HepG2 (cell line): ENCODE measurements at regions not wholly inside any gene's neighbourhood (a gene's known extent, or its start where the extent isn't known, plus 50 kb on each side); places are given as distances from the start of the nearest gene placed in this dataset.

ENCODE experiments used
- ATAC-seq: fragments of 200-7000 bp; cut with Tn5 transposase; 3 replicates; pipeline ENCODE4 v1.9.1; 2020; ENCODE audit warnings: mild to moderate bottlenecking, moderate library complexity
- BruUV-seq: library from RNA; stranded (reverse); fragments of 400-500 nt; replicated peaks from 2 replicates; lab custom pipeline; 2021; lab: Mats Ljungman, UMichigan
- CTCF ChIA-PET: fragments of 300-600 bp; formaldehyde crosslinking; extraction: SDS; loops from one replicate; lab custom pipeline; 2021; ENCODE audit warnings: low total read pairs, inconsistent platforms, low intra/inter-chr PET ratio; lab: Yijun Ruan, JAX
- POLR2A ChIA-PET: fragments of 350-600 bp; sonication (Branson Sonifier 250); formaldehyde crosslinking; loops from one replicate; lab custom pipeline; 2020; ENCODE audit warnings: antibody characterized with exemption, inconsistent platforms; lab: Yijun Ruan, JAX
- DNase-seq: peaks from one replicate; pipeline ENCODE4 v3.0.0-alpha.2; 2015; ENCODE audit warnings: low spot score
- FAIRE-seq: peaks from 3 replicates; lab custom pipeline; 2011; peaks lifted over from hg19 to GRCh38; lab: Jason Lieb, UNC
- H2AFZ ChIP-seq: one replicate; pipeline ENCODE4 v1.6.1; 2011; ENCODE audit warnings: low read length, inconsistent platforms
- H3K27ac ChIP-seq: fragments of 300-600 bp; 3 replicates; pipeline ENCODE4 v1.8.0; 2011; ENCODE audit warnings: mixed run types, mild to moderate bottlenecking, mixed read lengths, low read length, inconsistent platforms; ENCODE audit not compliant: insufficient read depth; ENCODE audit errors: extremely low read length
- H3K27me3 ChIP-seq, 2 experiments: fragments of 200-600 bp in 1 of 2; 2 replicates in 1 of 2; 3 replicates in 1 of 2; pipeline versions ENCODE4 v1.6.0 to v1.8.0; 2011; ENCODE audit warnings: low read length in 2 of 2, mild to moderate bottlenecking in 2 of 2, moderate library complexity in 2 of 2, inconsistent platforms in 1 of 2; ENCODE audit not compliant: insufficient read depth in 2 of 2, control insufficient read depth in 1 of 2
- H3K36me3 ChIP-seq, 2 experiments: fragments of 200-600 bp in 1 of 2; replicated peaks in 1 of 2; 2 replicates in 1 of 2; 3 replicates in 1 of 2; pipeline versions ENCODE4 v1.5.1 to v1.8.0; 2011; ENCODE audit warnings: low read length in 2 of 2, inconsistent platforms in 1 of 2; ENCODE audit not compliant: insufficient read depth in 2 of 2, control insufficient read depth in 1 of 2
- H3K4me1 ChIP-seq: 2 replicates; pipeline ENCODE4 v1.5.1; 2012; ENCODE audit warnings: low read length, inconsistent platforms; ENCODE audit not compliant: insufficient read depth
- H3K4me2 ChIP-seq: 2 replicates; pipeline ENCODE4 v1.6.0; 2011; ENCODE audit warnings: low read depth, low read length, inconsistent platforms
- H3K4me3 ChIP-seq, 3 experiments: fragments of 200-600 bp in 1 of 3; sonication (generic), shearing (Covaris generic) in 1 of 3; replicated peaks in 1 of 3; 2 replicates each; pipeline ENCODE4 v1.5.1; 2011 to 2016; ENCODE audit warnings: low read length in 3 of 3, inconsistent platforms in 2 of 3, low read depth in 2 of 3, mild to moderate bottlenecking in 2 of 3, control low read depth in 1 of 3, mixed read lengths in 1 of 3; ENCODE audit not compliant: insufficient read depth in 1 of 3
- H3K79me2 ChIP-seq: one replicate; pipeline ENCODE4 v1.6.1; 2011; ENCODE audit warnings: low read length, inconsistent platforms; ENCODE audit not compliant: insufficient read depth
- H3K9ac ChIP-seq: 2 replicates; pipeline ENCODE4 v1.6.0; 2011; ENCODE audit warnings: mild to moderate bottlenecking, low read depth, low read length, inconsistent platforms; ENCODE audit not compliant: insufficient read depth
- H3K9me3 ChIP-seq: 2 replicates; pipeline ENCODE4 v1.5.1; 2012; ENCODE audit warnings: mild to moderate bottlenecking, low read length
- H4K20me1 ChIP-seq: 2 replicates; pipeline ENCODE4 v1.6.0; 2011; ENCODE audit warnings: inconsistent platforms, mild to moderate bottlenecking, low read length, moderate library complexity; ENCODE audit not compliant: insufficient read depth
- ARHGAP35 ChIP-seq: sonication (generic); formaldehyde crosslinking; IDR thresholded peaks from 2 replicates; pipeline ENCODE4 v1.9.0; 2022; ENCODE audit warnings: mild to moderate bottlenecking, inconsistent platforms, moderate library complexity, missing genetic modification reagents, borderline replicate concordance
- BCL6 ChIP-seq: IDR thresholded peaks from 2 replicates; pipeline ENCODE4 v1.6.1; 2016; ENCODE audit warnings: missing genetic modification reagents, missing compliant biosample characterization
- DPF2 ChIP-seq: sonication (generic); formaldehyde crosslinking; IDR thresholded peaks from 2 replicates; pipeline ENCODE4 v1.4.0; 2020; ENCODE audit warnings: mild to moderate bottlenecking, low read depth, missing genetic modification reagents, borderline replicate concordance
- GABPA ChIP-seq, 2 experiments: IDR thresholded peaks; 2 replicates each; pipeline ENCODE4 v1.6.1; 2011 to 2016; ENCODE audit warnings: low read depth in 2 of 2, low read length in 1 of 2, missing biosample characterization in 1 of 2, missing genetic modification characterization in 1 of 2
- GATA4 ChIP-seq: sonication (generic); IDR thresholded peaks from 2 replicates; pipeline ENCODE4 v1.6.1; 2016; ENCODE audit warnings: antibody characterized with exemption, low read depth, borderline replicate concordance
- KAT7 ChIP-seq: IDR thresholded peaks from 2 replicates; pipeline ENCODE4 v1.6.1; 2018; ENCODE audit warnings: borderline replicate concordance, missing compliant biosample characterization
- MXD3 ChIP-seq: IDR thresholded peaks from 2 replicates; pipeline ENCODE4 v1.6.1; 2016; ENCODE audit warnings: mild to moderate bottlenecking, missing biosample characterization, missing genetic modification reagents
- YEATS4 ChIP-seq: sonication (generic); formaldehyde crosslinking; IDR thresholded peaks from 2 replicates; pipeline ENCODE4 v1.4.0; 2020; ENCODE audit warnings: missing genetic modification reagents, borderline replicate concordance
- ZC3H13 ChIP-seq: sonication (generic); formaldehyde crosslinking; IDR thresholded peaks from 2 replicates; pipeline ENCODE4 v1.8.1; 2023; ENCODE audit warnings: mild to moderate bottlenecking, missing genetic modification reagents, moderate library complexity
- ZNF20 ChIP-seq: sonication (generic); formaldehyde crosslinking; IDR thresholded peaks from 2 replicates; pipeline ENCODE4 v1.4.0; 2020; ENCODE audit warnings: mild to moderate bottlenecking, moderate library complexity, missing genetic modification reagents
- ZNF234 ChIP-seq: sonication (generic); formaldehyde crosslinking; conservative IDR thresholded peaks from 2 replicates; pipeline ENCODE4 v1.5.1; 2020; ENCODE audit warnings: mild to moderate bottlenecking, missing genetic modification reagents
- ZNF644 ChIP-seq: IDR thresholded peaks from 2 replicates; pipeline ENCODE4 v1.6.1; 2016; ENCODE audit warnings: low read depth
- WGBS: methylation state at CpG from one replicate; pipeline ENCODE4 v1.1.6; 2017; ENCODE audit warnings: low lambda C conversion rate; 5-methylcytosine and 5-hydroxymethylcytosine counted together
- in situ Hi-C: cut with HindIII; loops from 2 replicates; pipeline ENCODE4 v1.10.0; 2017; ENCODE audit warnings: low pct_unique_long_range_greater_than_20kb; ENCODE audit not compliant: extremely low pct_ligation_motif_present
- intact Hi-C: fragments of 100-400 bp; cut with micrococcal nuclease; formaldehyde crosslinking; loops from one replicate; pipeline ENCODE4 v1.10.0; 2022; ENCODE audit not compliant: unreplicated experiment
- TF ChIP-seq, protein P1 (sequence below): sonication (generic); formaldehyde crosslinking; IDR thresholded peaks from 2 replicates; pipeline ENCODE4 v1.5.1; 2020; ENCODE audit warnings: missing genetic modification reagents, mild to moderate bottlenecking, borderline replicate concordance

- TF ChIP-seq ZC3H13 (CRISPR knock-in tag) (no peak), KAT7 (CRISPR knock-in tag) (no peak), BCL6 (CRISPR knock-in tag) (no peak), ZNF644 (CRISPR knock-in tag) (no peak), ZNF20 (no peak), GABPA (IDR thresholded peaks at IDR 0.05; ENCODE audit: low read depth, low read length) (no peak), GABPA (CRISPR knock-in tag; IDR thresholded peaks at IDR 0.05; ENCODE audit: low read depth) (no peak)
These were observed 966.2 kb downstream of the RPA4 start (continued) for GRCh38 chrX:97849951-97850350.

GRCh38 chrX:97850911-97851310 is 967.2 kb downstream of the RPA4 start:
- TF ChIP-seq GATA4 (no peak), MXD3 (no peak), ZNF234 (CRISPR knock-in tag) (no peak), YEATS4 (no peak), ARHGAP35 (CRISPR knock-in tag) (no peak), DPF2 (no peak)
- TF ChIP-seq, protein P1, sequence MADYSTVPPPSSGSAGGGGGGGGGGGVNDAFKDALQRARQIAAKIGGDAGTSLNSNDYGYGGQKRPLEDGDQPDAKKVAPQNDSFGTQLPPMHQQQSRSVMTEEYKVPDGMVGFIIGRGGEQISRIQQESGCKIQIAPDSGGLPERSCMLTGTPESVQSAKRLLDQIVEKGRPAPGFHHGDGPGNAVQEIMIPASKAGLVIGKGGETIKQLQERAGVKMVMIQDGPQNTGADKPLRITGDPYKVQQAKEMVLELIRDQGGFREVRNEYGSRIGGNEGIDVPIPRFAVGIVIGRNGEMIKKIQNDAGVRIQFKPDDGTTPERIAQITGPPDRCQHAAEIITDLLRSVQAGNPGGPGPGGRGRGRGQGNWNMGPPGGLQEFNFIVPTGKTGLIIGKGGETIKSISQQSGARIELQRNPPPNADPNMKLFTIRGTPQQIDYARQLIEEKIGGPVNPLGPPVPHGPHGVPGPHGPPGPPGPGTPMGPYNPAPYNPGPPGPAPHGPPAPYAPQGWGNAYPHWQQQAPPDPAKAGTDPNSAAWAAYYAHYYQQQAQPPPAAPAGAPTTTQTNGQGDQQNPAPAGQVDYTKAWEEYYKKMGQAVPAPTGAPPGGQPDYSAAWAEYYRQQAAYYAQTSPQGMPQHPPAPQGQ: no peak
- no peak overlapping the region for H3K27ac ChIP-seq
- H3K27me3 ChIP-seq: no peaks in the 10 kb centered on the region
- ATAC-seq: no peak
- H3K4me3 ChIP-seq: no peak overlapping the region
- no peak overlapping the region for H3K4me2 ChIP-seq
- H3K36me3 ChIP-seq: no peaks in the 10 kb centered on the region
- no peak for DNase-seq
- no peaks in the 10 kb centered on the region for H3K79me2 ChIP-seq
- in situ Hi-C loops (no loop called here), intact Hi-C loops (no loop called here)
- BruUV-seq: no TSS peak
- POLR2A ChIA-PET: no interaction called here
- H3K4me1 ChIP-seq: no peaks in the 10 kb centered on the region
- H2AFZ ChIP-seq: no peak overlapping the region
- CTCF ChIA-PET: no interaction called here
- H3K9ac ChIP-seq: no peak overlapping the region
- 0% methylated on average over 1 of the region's 1 CpG for WGBS
- H3K9me3 ChIP-seq: no peaks in the 10 kb centered on the region
- no peak for FAIRE-seq
- no peaks in the 10 kb centered on the region for H4K20me1 ChIP-seq
